ENCODE measurements at regions not wholly inside any gene's neighbourhood (a gene's known extent, or its start where the extent isn't known, plus 50 kb on each side); places are given as distances from the start of the nearest gene placed in this dataset.

GRCh38 chr4:66095065-66095464 lies 424.8 kb upstream of the EPHA5 start:
- no peak for ATAC-seq (ENCODE audit: insufficient read depth, low FRiP score)
- Histone ChIP-seq H3K9me3 (ENCODE audit: control insufficient read depth in 4 of 4, insufficient read depth in 3 of 4, low read length in 3 of 4) (peaks cover 0 to 2% (median 0%) of the 10 kb centered on the region in 4 donors), H3K4me3 (no peak overlapping the region), H3K27ac (ENCODE audit: low read depth in 1 of 2, low read length in 1 of 2) (no peak overlapping the region), H3K4me1 (ENCODE audit: control insufficient read depth in 5 of 5, insufficient read depth in 5 of 5, low read length in 5 of 5) (no peaks in the 10 kb centered on the region), H3K9ac (ENCODE audit: insufficient read depth in 1 of 2, low read length in 2 of 2) (no peak overlapping the region), H3K27me3 (ENCODE audit: control insufficient read depth in 3 of 3, insufficient read depth in 3 of 3, low read length in 2 of 3) (no peaks in the 10 kb centered on the region), H3K36me3 (ENCODE audit: control insufficient read depth in 4 of 4, insufficient read depth in 4 of 4, low read length in 4 of 4) (no peaks in the 10 kb centered on the region)
- TF ChIP-seq CTCF (IDR thresholded peaks at IDR 0.05; ENCODE audit: control extremely low read depth, extremely low read depth) = no peak
- 44 to 58% methylated on average over 2 of the region's 2 CpGs for WGBS, 2 donors
- DNase-seq = no peak

GRCh38 chr4:66094070-66094469 lies 423.8 kb upstream of the EPHA5 start:
- Histone ChIP-seq H3K36me3 (ENCODE audit: control insufficient read depth in 4 of 4, insufficient read depth in 4 of 4, low read length in 4 of 4) (no peaks in the 10 kb centered on the region), H3K9ac (ENCODE audit: insufficient read depth in 1 of 2, low read length in 2 of 2) (no peak overlapping the region), H3K27me3 (ENCODE audit: control insufficient read depth in 3 of 3, insufficient read depth in 3 of 3, low read length in 2 of 3) (no peaks in the 10 kb centered on the region), H3K9me3 (ENCODE audit: control insufficient read depth in 4 of 4, insufficient read depth in 3 of 4, low read length in 3 of 4) (peaks cover 0 to 2% (median 0%) of the 10 kb centered on the region in 4 donors), H3K4me1 (ENCODE audit: control insufficient read depth in 5 of 5, insufficient read depth in 5 of 5, low read length in 5 of 5) (no peaks in the 10 kb centered on the region), H3K27ac (ENCODE audit: low read depth in 1 of 2, low read length in 1 of 2) (no peak overlapping the region), H3K4me3 (no peak overlapping the region)
- WGBS, 2 donors = 96 to 98% methylated on average over 15 of the region's 15 CpGs
- no peak for TF ChIP-seq CTCF (IDR thresholded peaks at IDR 0.05; ENCODE audit: control extremely low read depth, extremely low read depth)
- no peak for DNase-seq
- no peak for ATAC-seq (ENCODE audit: insufficient read depth, low FRiP score)

- 74 to 88% methylated on average over 1 of the region's 1 CpG for WGBS, 2 donors
- Histone ChIP-seq H3K27me3 (ENCODE audit: control insufficient read depth in 3 of 3, insufficient read depth in 3 of 3, low read length in 2 of 3) (no peaks in the 10 kb centered on the region), H3K4me3 (no peak overlapping the region), H3K9me3 (ENCODE audit: control insufficient read depth in 4 of 4, insufficient read depth in 3 of 4, low read length in 3 of 4) (peaks cover 0 to 9% (median 4%) of the 10 kb centered on the region in 4 donors), H3K9ac (ENCODE audit: insufficient read depth in 1 of 2, low read length in 2 of 2) (no peak overlapping the region), H3K4me1 (ENCODE audit: control insufficient read depth in 5 of 5, insufficient read depth in 5 of 5, low read length in 5 of 5) (no peaks in the 10 kb centered on the region), H3K27ac (ENCODE audit: low read depth in 1 of 2, low read length in 1 of 2) (no peak overlapping the region), H3K36me3 (ENCODE audit: control insufficient read depth in 4 of 4, insufficient read depth in 4 of 4, low read length in 4 of 4) (no peaks in the 10 kb centered on the region)
- ATAC-seq (ENCODE audit: insufficient read depth, low FRiP score) (no peak), DNase-seq (no peak)
- TF ChIP-seq CTCF (IDR thresholded peaks at IDR 0.05; ENCODE audit: control extremely low read depth, extremely low read depth) = no peak
These were observed 421.5 kb upstream of the EPHA5 start for GRCh38 chr4:66091786-66092185.

GRCh38 chr4:66073961-66074360 lies 403.7 kb upstream of the EPHA5 start:
- Histone ChIP-seq H3K4me3 (no peak overlapping the region), H3K9ac (ENCODE audit: insufficient read depth in 1 of 2, low read length in 2 of 2) (no peak overlapping the region), H3K36me3 (ENCODE audit: control insufficient read depth in 4 of 4, insufficient read depth in 4 of 4, low read length in 4 of 4) (no peaks in the 10 kb centered on the region), H3K4me1 (ENCODE audit: control insufficient read depth in 5 of 5, insufficient read depth in 5 of 5, low read length in 5 of 5) (no peaks in the 10 kb centered on the region), H3K9me3 (ENCODE audit: control insufficient read depth in 4 of 4, insufficient read depth in 3 of 4, low read length in 3 of 4) (no peaks in the 10 kb centered on the region), H3K27ac (ENCODE audit: low read depth in 1 of 2, low read length in 1 of 2) (no peak overlapping the region), H3K27me3 (ENCODE audit: control insufficient read depth in 3 of 3, insufficient read depth in 3 of 3, low read length in 2 of 3) (no peaks in the 10 kb centered on the region)
- ATAC-seq (ENCODE audit: insufficient read depth, low FRiP score) (no peak), DNase-seq (no peak)
- no peak for TF ChIP-seq CTCF (IDR thresholded peaks at IDR 0.05; ENCODE audit: control extremely low read depth, extremely low read depth)
- 84 to 91% methylated on average over 2 of the region's 2 CpGs for WGBS, 2 donors

Data from lung (tissue), 11 donors.